ENCODE measurements at regions not wholly inside any gene's neighbourhood (a gene's known extent, or its start where the extent isn't known, plus 50 kb on each side); places are given as distances from the start of the nearest gene placed in this dataset.
"Not testable (repeated sequence)": the region's sequence is repeated elsewhere in the genome, so short reads cannot be mapped to it uniquely, and the experiment has no call there.

DNA sequence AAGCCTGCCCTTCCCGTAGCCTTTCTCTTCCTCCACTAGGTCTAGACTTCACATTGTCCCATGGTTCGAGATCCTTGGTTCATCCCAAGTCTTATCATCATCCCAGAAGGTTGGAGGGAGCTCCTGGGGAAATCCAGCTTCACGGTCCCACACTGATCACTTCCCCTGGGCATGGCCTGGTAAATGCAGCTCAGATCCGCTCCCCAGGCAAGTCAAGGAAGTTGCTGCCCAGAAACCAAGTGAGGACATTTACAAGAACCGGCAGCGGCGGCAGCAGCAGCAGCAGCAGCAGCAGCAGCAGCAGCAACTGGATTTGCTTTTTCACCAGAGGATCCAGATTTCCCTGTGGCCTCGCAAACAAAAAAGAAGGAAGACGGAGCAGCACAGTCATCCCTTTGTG lies 339.2 kb downstream of the CACNA1B start:
- not testable (repeated sequence) for TF ChIP-seq POLR2A (IDR thresholded peaks at IDR 0.05; ENCODE audit: borderline replicate concordance, extremely low read depth, insufficient read depth, insufficient read length)
- TF ChIP-seq, protein P1, sequence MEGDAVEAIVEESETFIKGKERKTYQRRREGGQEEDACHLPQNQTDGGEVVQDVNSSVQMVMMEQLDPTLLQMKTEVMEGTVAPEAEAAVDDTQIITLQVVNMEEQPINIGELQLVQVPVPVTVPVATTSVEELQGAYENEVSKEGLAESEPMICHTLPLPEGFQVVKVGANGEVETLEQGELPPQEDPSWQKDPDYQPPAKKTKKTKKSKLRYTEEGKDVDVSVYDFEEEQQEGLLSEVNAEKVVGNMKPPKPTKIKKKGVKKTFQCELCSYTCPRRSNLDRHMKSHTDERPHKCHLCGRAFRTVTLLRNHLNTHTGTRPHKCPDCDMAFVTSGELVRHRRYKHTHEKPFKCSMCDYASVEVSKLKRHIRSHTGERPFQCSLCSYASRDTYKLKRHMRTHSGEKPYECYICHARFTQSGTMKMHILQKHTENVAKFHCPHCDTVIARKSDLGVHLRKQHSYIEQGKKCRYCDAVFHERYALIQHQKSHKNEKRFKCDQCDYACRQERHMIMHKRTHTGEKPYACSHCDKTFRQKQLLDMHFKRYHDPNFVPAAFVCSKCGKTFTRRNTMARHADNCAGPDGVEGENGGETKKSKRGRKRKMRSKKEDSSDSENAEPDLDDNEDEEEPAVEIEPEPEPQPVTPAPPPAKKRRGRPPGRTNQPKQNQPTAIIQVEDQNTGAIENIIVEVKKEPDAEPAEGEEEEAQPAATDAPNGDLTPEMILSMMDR (IDR thresholded peaks at IDR 0.05 in 2 of 3, conservative IDR thresholded peaks at IDR 0.05 in 1 of 3; ENCODE audit: borderline replicate concordance in 1 of 3, insufficient read depth in 1 of 3, low read depth in 2 of 3, low read length in 2 of 3): not testable (repeated sequence)
